Peyer's patch (tissue), 4 donors: ENCODE measurements at regions not wholly inside any gene's neighbourhood (a gene's known extent, or its start where the extent isn't known, plus 50 kb on each side); places are given as distances from the start of the nearest gene placed in this dataset.

Experiments used
- DNase-seq, 3 donors: peaks; one replicate each; pipeline ENCODE4 v3.0.0-alpha.2; 2017 to 2019
- H3K27ac ChIP-seq, 4 donors: fragments of 200-600 bp; sonication (generic); one replicate each; pipeline ENCODE4 v1.5.1; 2016 to 2019
- H3K27me3 ChIP-seq, 2 donors: fragments of 200-600 bp; sonication (generic); one replicate each; pipeline ENCODE4 v1.5.1; 2019
- H3K36me3 ChIP-seq, 3 donors: fragments of 200-600 bp; sonication (generic); one replicate each; pipeline ENCODE4 v1.5.1; 2016 to 2019
- H3K4me1 ChIP-seq, 4 donors: fragments of 200-600 bp; sonication (generic); one replicate each; pipeline ENCODE4 v1.5.1; 2016 to 2019
- H3K4me3 ChIP-seq, 4 donors: fragments of 200-600 bp; sonication (generic); 1 replicate in 3 of 4; 2 replicates in 1 of 4; pipeline ENCODE4 v1.5.1; 2016 to 2019; ENCODE audit warnings: mild to moderate bottlenecking in 1 of 4
- H3K9me3 ChIP-seq, 4 donors: fragments of 200-600 bp; sonication (generic); one replicate each; pipeline ENCODE4 v1.5.1; 2016 to 2019; ENCODE audit warnings: mild to moderate bottlenecking in 1 of 4
- POLR2A ChIP-seq, 2 donors: fragments of 450-650 bp; IDR thresholded peaks; one replicate each; pipeline ENCODE4 v1.5.1; 2017; ENCODE audit warnings: antibody characterized with exemption in 2 of 2, mild to moderate bottlenecking in 2 of 2, moderate library complexity in 2 of 2
- TF ChIP-seq, protein P1 (sequence below), 6 experiments: fragments of 450-650 bp in 4 of 6; fragments of 200-600 bp in 2 of 6; sonication (generic) in 1 of 6; IDR thresholded peaks; one replicate each; pipeline ENCODE4 v1.5.1; 2017 to 2019; ENCODE audit warnings: antibody characterized with exemption in 6 of 6, mild to moderate bottlenecking in 3 of 6, moderate library complexity in 1 of 6

- no peak overlapping the region for H3K4me3 ChIP-seq
- H3K27me3 ChIP-seq = no peaks in the 10 kb centered on the region
- no peaks in the 10 kb centered on the region for H3K4me1 ChIP-seq
- DNase-seq = no peak
- H3K36me3 ChIP-seq = no peaks in the 10 kb centered on the region
- no peak overlapping the region for H3K27ac ChIP-seq
- no peaks in the 10 kb centered on the region for H3K9me3 ChIP-seq
- TF ChIP-seq, protein P1, sequence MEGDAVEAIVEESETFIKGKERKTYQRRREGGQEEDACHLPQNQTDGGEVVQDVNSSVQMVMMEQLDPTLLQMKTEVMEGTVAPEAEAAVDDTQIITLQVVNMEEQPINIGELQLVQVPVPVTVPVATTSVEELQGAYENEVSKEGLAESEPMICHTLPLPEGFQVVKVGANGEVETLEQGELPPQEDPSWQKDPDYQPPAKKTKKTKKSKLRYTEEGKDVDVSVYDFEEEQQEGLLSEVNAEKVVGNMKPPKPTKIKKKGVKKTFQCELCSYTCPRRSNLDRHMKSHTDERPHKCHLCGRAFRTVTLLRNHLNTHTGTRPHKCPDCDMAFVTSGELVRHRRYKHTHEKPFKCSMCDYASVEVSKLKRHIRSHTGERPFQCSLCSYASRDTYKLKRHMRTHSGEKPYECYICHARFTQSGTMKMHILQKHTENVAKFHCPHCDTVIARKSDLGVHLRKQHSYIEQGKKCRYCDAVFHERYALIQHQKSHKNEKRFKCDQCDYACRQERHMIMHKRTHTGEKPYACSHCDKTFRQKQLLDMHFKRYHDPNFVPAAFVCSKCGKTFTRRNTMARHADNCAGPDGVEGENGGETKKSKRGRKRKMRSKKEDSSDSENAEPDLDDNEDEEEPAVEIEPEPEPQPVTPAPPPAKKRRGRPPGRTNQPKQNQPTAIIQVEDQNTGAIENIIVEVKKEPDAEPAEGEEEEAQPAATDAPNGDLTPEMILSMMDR (IDR thresholded peaks at IDR 0.05) = no peak
- no peak for TF ChIP-seq POLR2A (IDR thresholded peaks at IDR 0.05)
These were observed 610.0 kb upstream of the CDH2 start for GRCh38 chr18:28786926-28787325.

GRCh38 chr18:28781616-28782362 is 604.9 kb upstream of the CDH2 start:
- Histone ChIP-seq H3K27me3 (no peaks in the 10 kb centered on the region), H3K4me1 (no peaks in the 10 kb centered on the region), H3K36me3 (no peaks in the 10 kb centered on the region), H3K4me3 (no peak overlapping the region), H3K27ac (no peak overlapping the region), H3K9me3 (no peaks in the 10 kb centered on the region)
- no peak for DNase-seq
- TF ChIP-seq POLR2A (IDR thresholded peaks at IDR 0.05) = no peak
- TF ChIP-seq, protein P1 (IDR thresholded peaks at IDR 0.05) = no peak

DNA sequence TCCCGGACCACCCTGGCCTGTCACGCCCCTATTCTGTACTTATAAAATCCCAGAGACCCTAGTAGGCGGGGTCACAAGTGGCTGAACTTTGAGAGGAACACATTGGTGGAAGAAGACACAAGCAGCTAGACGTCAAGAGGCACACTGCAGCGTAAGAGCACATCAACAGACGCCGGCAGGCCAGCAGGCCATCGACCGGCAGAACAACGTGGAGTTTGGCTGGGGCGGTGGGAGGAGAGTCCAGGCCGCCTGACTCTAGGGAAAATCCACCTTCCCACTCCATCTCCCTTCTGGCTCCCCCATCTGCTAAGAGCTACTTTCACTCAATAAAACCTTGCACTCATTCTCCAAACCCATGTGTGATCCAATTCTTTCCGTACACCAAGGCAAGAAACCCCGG is 601.8 kb upstream of the CDH2 start:
- H3K9me3 ChIP-seq = no peaks in the 10 kb centered on the region
- TF ChIP-seq, protein P1 (IDR thresholded peaks at IDR 0.05) = no peak
- TF ChIP-seq POLR2A (IDR thresholded peaks at IDR 0.05) = no peak
- no peaks in the 10 kb centered on the region for H3K27me3 ChIP-seq
- no peaks in the 10 kb centered on the region for H3K4me1 ChIP-seq
- H3K36me3 ChIP-seq = no peaks in the 10 kb centered on the region
- H3K27ac ChIP-seq = no peak overlapping the region
- H3K4me3 ChIP-seq = no peak overlapping the region
- DNase-seq = no peak

- Histone ChIP-seq H3K27me3 (no peaks in the 10 kb centered on the region), H3K4me3 (no peak overlapping the region), H3K4me1 (no peaks in the 10 kb centered on the region), H3K9me3 (no peaks in the 10 kb centered on the region), H3K36me3 (no peaks in the 10 kb centered on the region), H3K27ac (no peak overlapping the region)
- DNase-seq = no peak
- TF ChIP-seq, protein P1 (IDR thresholded peaks at IDR 0.05) = no peak
- no peak for TF ChIP-seq POLR2A (IDR thresholded peaks at IDR 0.05)
These were observed 600.8 kb upstream of the CDH2 start for GRCh38 chr18:28777756-28778155.

GRCh38 chr18:28771849-28772248 is 594.9 kb upstream of the CDH2 start:
- DNase-seq = no peak
- H3K4me3 ChIP-seq = no peak overlapping the region
- no peaks in the 10 kb centered on the region for H3K9me3 ChIP-seq
- no peaks in the 10 kb centered on the region for H3K36me3 ChIP-seq
- H3K4me1 ChIP-seq = no peaks in the 10 kb centered on the region
- no peaks in the 10 kb centered on the region for H3K27me3 ChIP-seq
- no peak overlapping the region for H3K27ac ChIP-seq
- no peak for TF ChIP-seq POLR2A (IDR thresholded peaks at IDR 0.05)
- TF ChIP-seq, protein P1 (IDR thresholded peaks at IDR 0.05) = no peak
